Right ventricle myocardium inferior (tissue), 1 donor: ENCODE measurements at regions not wholly inside any gene's neighbourhood (a gene's known extent, or its start where the extent isn't known, plus 50 kb on each side); places are given as distances from the start of the nearest gene placed in this dataset.

Source experiments
- ATAC-seq: fragments of 200-7000 bp; cut with Tn5 transposase; one replicate; pipeline ENCODE4 v1.9.1; 2020; ENCODE audit warnings: mild to moderate bottlenecking, moderate library complexity
- DNase-seq: peaks from one replicate; pipeline ENCODE4 v3.0.0; 2021; ENCODE audit errors: missing footprints
- intact Hi-C: fragments of 100-400 bp; cut with DNase I; formaldehyde crosslinking; loops from one replicate; pipeline ENCODE4 v1.11.0; 2022
- donor health status: DM: no; HTN: yes; CAD: no; lungs with severe emphysema.

DNA sequence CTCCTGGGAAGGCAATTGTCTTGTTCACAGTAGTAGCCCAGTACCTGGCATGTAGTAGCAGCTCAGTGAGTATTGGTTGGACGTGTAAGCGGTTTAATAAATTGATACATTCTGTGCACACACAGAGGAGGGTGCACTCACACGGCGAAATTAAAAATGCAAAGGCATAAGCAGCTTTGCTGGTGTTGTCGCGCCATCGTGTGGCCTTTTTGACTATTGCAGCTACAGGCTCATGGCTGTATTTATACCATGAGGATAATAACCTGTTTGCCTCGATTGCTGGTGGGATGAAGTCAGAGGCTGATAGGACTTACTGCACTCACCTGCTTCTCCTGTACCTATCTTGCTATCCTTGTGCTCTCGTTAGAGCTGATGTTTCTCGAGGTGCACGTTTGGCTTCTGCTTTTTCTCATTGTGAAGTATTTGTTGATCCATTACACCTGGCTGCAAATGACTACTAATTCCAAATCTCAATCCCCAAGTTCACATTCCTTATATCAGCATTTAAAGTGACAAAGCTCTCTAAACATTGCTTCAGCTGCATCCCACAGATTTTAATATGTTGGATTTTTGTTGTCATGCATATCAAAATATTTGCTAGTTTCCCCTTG is 61.5 kb downstream of the TBXT start:
- DNase-seq (peak; percentile 75), ATAC-seq (peak; percentile 83)
- intact Hi-C loops = loop anchor here (10.0 kb wide), 1 partner anchor 661 kb away; no protein-coding TSS in a partner anchor

DNA sequence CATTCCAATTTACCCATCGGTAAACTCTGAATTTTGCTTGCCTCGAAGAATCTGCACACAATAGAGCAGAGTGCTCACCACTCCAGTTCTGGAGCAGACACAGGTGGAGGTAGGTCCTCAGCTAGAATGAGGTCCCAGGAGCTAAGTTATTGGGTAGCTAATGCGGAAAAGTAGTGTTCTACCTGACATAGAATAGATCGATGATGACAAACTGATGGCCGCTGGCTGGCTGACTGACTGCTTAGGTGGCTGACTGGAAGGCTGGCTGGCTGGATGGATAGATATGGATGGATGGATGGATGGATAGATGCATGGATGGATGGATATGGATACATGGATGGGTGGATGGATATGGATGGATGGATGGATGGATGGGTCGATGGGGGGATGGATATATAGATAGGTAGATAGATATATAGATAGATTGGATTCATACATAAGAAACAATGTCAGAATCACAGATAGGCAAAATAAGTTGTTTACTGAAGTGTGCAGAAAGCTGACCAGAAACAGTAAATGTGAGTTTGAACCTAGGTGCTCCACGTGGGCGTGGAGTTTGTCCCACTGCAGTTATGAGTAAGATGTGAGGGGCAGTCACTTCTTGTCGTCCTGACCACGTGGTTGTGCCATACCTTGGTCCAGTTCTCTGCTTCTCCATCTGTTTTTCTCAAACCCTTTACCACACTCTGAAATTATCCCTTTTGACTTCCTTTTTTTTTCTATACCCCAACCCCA is 62.1 kb downstream of the TBXT start:
- intact Hi-C loops = loop anchor here (10.0 kb wide), 1 partner anchor 661 kb away; no protein-coding TSS in a partner anchor
- ATAC-seq (no peak), DNase-seq (no peak)

DNA sequence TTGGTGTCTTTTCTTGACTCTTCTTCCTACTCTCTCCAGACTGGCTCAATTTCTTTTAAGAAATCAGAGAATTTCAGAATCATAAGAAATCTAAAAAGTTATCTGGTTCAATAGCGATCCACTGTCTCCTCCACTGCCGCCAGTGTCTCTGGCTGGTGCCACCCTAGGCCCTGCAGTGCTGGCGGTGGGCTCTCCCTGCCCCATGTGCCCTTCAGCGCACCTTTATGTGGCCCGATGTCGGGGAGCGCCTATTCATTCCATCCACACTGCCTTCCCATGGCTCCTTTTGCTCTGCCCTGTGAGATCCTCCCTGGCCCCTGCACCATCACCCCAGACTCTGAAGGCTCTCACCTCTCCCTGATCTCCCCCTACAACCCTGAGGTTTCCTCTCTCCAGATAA is 62.8 kb downstream of the TBXT start:
- no peak for ATAC-seq
- intact Hi-C loops = loop anchor here (10.0 kb wide), 1 partner anchor 660 kb away; no protein-coding TSS in a partner anchor
- no peak for DNase-seq

- ATAC-seq (no peak), DNase-seq (no peak)
- intact Hi-C loops = loop anchor here (10.0 kb wide), 1 partner anchor 659 kb away; no protein-coding TSS in a partner anchor
Measured at GRCh38 chr6:166104107-166104506, 63.5 kb downstream of the TBXT start.

DNA sequence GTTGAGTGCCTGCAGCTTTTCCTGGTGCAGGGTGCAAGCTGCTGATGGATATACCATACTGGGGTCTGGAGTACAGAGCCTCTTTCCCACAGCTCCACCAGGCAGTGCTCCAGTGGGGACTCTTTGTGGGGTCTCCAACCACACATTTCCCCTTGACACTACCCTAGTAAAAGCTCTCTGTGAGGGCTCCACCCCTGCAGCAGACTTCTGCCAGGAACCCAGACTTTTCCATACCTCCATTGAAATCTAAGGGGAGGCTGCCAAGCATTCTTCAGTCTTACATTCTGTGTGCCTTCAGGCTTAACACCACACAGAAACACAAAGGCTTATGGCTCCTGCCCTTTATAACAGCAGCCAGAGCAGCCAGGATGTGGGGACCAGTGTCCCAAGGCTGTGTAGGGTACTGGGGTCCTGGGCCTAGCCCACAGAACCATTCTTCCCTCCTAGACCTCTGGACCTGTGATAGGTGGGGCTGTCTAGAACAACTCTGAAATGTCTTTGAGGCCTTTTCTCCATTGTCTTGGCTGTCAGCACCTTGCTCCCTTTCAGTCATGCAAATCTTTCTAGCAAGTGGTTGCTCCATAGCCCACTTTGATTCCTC is 65.7 kb downstream of the TBXT start:
- ATAC-seq = no peak
- intact Hi-C loops = loop anchor here (10.0 kb wide), 1 partner anchor 657 kb away; no protein-coding TSS in a partner anchor
- no peak for DNase-seq

- intact Hi-C loops = loop anchor here (2.0 to 5.0 kb wide), 3 partner anchors 91 to 213 kb away; no protein-coding TSS in a partner anchor
- DNase-seq (peak; percentile 83), ATAC-seq (peak; percentile 89)
Measured at GRCh38 chr6:166097914-166098522, 69.6 kb downstream of the TBXT start.

DNA sequence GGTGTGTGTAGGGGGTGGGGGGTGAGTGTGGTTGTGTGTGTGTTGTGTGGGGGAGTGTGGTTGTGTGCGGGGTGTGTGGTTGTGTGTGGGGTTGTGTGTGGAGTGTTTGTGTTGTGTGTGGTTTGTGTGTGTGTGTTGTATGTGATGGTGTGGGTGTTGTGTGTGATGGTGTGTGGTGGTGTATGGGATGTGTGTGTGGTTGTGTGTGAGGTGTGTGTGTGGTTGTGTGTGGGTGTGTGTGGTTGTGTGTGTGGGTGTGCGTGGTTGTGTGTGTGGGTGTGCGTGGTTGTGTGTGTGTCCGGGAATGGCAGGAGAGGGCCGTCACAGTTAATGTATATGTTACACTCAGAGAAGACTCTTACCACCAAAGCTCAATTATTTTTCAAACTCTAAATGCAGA is 79.8 kb downstream of the TBXT start:
- ATAC-seq = no peak
- intact Hi-C loops = no loop called here
- no peak for DNase-seq

GRCh38 chr6:166087246-166087645 is 80.4 kb downstream of the TBXT start:
- ATAC-seq = no peak
- intact Hi-C loops = no loop called here

DNA sequence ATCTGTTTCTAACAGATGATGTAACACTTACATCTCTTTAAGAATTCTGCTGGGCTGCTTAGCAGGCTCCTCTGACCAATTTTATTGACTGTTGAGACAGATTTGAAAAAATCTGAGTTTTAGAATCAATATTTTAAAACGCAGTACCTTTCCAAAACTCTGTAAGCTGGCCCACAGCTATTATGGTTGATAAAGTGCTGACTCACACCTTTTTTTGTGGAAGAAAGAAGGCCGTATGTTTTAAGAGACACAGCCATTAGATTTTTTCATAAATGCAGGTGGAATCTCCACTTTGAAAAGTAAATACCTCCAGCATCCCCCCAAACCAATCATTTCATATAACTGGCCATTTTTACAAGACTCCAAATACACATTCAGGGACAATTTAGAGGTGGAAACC is 82.2 kb downstream of the TBXT start:
- ATAC-seq = no peak
- DNase-seq = no peak
- intact Hi-C loops = no loop called here

More at GRCh38 chr6:166087246-166087645, 80.4 kb downstream of the TBXT start:
- DNase-seq = no peak

DNA sequence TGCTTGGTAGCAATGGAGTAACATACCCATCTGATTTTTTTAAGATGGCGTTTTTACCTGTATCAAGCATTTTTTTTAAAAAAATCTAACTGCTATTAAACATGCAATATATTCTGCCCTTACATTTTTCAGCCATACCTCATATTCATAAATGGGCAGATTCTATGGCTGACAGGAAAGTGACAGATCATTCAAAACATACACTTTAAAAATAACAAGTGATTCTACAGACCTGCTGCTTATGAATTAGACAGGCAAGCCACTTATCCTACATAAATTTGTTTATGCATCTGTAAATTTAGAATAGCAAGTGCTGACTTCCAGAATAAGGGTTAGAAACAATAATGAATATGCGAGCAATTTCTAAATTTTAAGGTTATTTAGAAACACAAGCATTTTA is 82.7 kb downstream of the TBXT start:
- intact Hi-C loops = no loop called here
- no peak for DNase-seq
- no peak for ATAC-seq

- ATAC-seq (no peak), DNase-seq (no peak)
- intact Hi-C loops = no loop called here
Measured at GRCh38 chr6:166079841-166080240, 87.8 kb downstream of the TBXT start.

DNA sequence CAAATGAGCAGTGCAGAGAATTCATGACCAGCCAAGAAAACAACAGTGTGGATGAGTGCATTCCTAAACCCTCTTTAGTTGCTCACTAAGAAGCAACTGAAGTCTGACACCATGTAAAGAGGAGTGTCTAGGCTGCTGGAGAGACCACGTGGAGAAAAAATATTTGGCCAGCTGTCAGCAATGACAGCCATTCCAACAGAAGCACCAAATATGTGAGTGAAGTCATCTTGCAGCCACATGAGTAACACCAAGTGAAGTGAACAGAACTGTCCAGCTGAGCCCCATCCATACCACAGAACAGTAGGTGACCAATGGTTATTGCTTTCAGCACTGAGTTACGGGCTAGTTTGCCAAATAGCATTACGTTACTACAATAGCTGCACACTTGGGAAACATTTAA is 89.4 kb downstream of the TBXT start:
- DNase-seq (no peak), ATAC-seq (peak; percentile 76)
- intact Hi-C loops = no loop called here

DNA sequence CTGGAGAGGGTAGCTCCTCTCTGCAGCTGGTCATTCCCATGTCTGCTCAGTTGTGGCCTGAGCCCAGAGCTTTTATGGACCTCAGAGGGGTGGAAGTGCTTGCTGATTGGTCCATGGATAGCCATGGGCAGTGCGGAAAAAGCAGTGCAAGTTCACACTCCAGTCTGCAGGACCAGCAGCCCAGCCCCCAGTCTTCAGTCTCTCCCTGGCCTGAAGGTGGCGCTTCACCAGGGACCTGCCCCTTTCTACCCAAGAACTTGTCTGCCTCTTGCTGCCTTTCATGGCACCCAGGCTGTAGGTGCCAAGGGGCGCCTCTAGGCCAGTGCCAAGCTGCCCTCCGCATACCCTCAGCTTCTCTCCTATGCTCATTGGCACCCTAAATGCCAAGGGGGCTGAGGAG is 91.0 kb downstream of the TBXT start:
- intact Hi-C loops = no loop called here
- DNase-seq = no peak

GRCh38 chr6:166075925-166076324 is 91.7 kb downstream of the TBXT start:
- intact Hi-C loops = no loop called here
- DNase-seq = no peak
- ATAC-seq = no peak

More for the DNA sequence above, 91.0 kb downstream of the TBXT start:
- no peak for ATAC-seq

DNA sequence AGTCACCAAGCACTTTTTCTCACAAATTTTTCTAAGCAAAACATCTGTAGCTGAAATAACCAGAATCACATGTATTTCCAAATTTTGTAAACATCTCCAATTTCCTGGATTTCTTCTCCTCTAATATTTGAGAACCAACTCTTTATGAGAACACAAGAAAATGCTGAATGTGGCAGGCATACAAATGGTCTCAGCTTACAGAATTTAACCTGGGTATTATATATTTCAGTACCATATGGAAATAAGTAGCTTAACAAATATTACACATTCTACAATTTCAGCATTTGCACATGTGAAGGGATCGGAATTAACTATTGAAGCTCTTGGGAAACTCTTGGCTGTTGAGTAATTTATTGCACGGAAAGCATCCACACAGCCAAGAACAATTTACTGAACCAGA is 92.5 kb downstream of the TBXT start:
- ATAC-seq (no peak), DNase-seq (no peak)
- intact Hi-C loops = no loop called here

GRCh38 chr6:166073082-166073481 is 94.6 kb downstream of the TBXT start:
- intact Hi-C loops = no loop called here
- DNase-seq (no peak), ATAC-seq (no peak)

GRCh38 chr6:166068768-166069167 is 98.9 kb downstream of the TBXT start:
- intact Hi-C loops = no loop called here
- ATAC-seq (no peak), DNase-seq (no peak)

GRCh38 chr6:166058064-166058739 is 109.4 kb downstream of the TBXT start:
- peak; percentile 91 for ATAC-seq
- no peak for DNase-seq
- intact Hi-C loops = no loop called here

GRCh38 chr6:166057431-166057830 is 110.2 kb downstream of the TBXT start:
- intact Hi-C loops = no loop called here
- DNase-seq (no peak), ATAC-seq (no peak)
